Peyer's patch (tissue), 4 donors: ENCODE measurements at regions not wholly inside any gene's neighbourhood (a gene's known extent, or its start where the extent isn't known, plus 50 kb on each side); places are given as distances from the start of the nearest gene placed in this dataset.

Experiments used
- CTCF ChIP-seq, 6 experiments: fragments of 450-650 bp in 4 of 6; fragments of 200-600 bp in 2 of 6; sonication (generic) in 1 of 6; IDR thresholded peaks; one replicate each; pipeline ENCODE4 v1.5.1; 2017 to 2019; ENCODE audit warnings: antibody characterized with exemption in 6 of 6, mild to moderate bottlenecking in 3 of 6, moderate library complexity in 1 of 6
- POLR2A ChIP-seq, 2 donors: fragments of 450-650 bp; IDR thresholded peaks; one replicate each; pipeline ENCODE4 v1.5.1; 2017; ENCODE audit warnings: antibody characterized with exemption in 2 of 2, mild to moderate bottlenecking in 2 of 2, moderate library complexity in 2 of 2

DNA sequence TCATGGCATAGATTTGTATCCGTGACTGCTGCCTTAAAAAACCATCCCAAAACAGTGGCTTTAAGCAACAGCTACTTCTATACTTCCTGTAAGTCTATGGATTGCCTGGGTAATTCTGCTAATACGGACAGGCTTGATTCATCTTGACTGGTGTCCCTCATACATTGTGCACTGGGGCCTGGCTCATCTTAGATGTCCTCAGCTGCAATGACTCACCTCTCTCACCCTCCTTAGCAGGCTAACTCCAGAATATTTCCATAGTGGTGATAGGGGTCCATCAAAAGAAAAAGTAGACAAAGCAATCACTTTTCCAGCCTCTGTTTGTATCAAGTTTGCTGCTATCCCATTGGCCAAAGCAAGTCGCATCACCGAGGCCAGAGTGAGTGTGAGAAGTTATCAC lies 409.1 kb upstream of the KAZN start:
- TF ChIP-seq POLR2A (IDR thresholded peaks at IDR 0.05) (no peak), CTCF (IDR thresholded peaks at IDR 0.05) (no peak)
